WI38 (cell line): ENCODE measurements at regions not wholly inside any gene's neighbourhood (a gene's known extent, or its start where the extent isn't known, plus 50 kb on each side); places are given as distances from the start of the nearest gene placed in this dataset.

Source experiments
- H3K4me3 ChIP-seq: 2 replicates; pipeline ENCODE4 v1.5.1; 2011; ENCODE audit warnings: low read depth, mild to moderate bottlenecking, control low read depth, low read length
- TF ChIP-seq, protein P1 (sequence below): IDR thresholded peaks from 2 replicates; pipeline ENCODE4 v1.5.1; 2012; ENCODE audit warnings: low read depth, mild to moderate bottlenecking, control low read depth, low read length

GRCh38 chr5:155091768-155092717 lies 78.5 kb downstream of the KIF4B start:
- no peak overlapping the region for H3K4me3 ChIP-seq
- TF ChIP-seq, protein P1, sequence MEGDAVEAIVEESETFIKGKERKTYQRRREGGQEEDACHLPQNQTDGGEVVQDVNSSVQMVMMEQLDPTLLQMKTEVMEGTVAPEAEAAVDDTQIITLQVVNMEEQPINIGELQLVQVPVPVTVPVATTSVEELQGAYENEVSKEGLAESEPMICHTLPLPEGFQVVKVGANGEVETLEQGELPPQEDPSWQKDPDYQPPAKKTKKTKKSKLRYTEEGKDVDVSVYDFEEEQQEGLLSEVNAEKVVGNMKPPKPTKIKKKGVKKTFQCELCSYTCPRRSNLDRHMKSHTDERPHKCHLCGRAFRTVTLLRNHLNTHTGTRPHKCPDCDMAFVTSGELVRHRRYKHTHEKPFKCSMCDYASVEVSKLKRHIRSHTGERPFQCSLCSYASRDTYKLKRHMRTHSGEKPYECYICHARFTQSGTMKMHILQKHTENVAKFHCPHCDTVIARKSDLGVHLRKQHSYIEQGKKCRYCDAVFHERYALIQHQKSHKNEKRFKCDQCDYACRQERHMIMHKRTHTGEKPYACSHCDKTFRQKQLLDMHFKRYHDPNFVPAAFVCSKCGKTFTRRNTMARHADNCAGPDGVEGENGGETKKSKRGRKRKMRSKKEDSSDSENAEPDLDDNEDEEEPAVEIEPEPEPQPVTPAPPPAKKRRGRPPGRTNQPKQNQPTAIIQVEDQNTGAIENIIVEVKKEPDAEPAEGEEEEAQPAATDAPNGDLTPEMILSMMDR = no peak

GRCh38 chr5:155094455-155094854 lies 80.9 kb downstream of the KIF4B start:
- H3K4me3 ChIP-seq = no peak overlapping the region
- TF ChIP-seq, protein P1 = no peak

DNA sequence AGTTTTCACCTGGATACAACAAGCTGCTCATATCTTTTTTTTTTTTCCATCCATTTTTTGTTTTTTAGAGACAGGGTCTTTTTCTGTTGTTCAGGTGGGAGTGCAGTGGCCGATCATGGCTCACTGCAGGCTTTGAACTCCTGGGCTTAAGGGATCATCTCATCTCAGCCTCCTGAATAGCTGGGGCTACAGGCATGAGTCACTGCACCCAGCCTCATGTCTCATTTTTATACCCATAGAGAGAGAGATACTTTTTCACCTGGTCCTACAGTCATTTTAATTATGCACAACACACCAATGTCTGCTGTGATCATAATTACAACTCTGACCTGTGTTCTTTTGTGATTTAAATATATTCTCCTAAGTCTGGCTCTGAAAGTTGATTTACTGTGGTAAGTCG lies 84.4 kb downstream of the KIF4B start:
- H3K4me3 ChIP-seq = no peak overlapping the region
- TF ChIP-seq, protein P1 = no peak

GRCh38 chr5:155098433-155098832 lies 84.9 kb downstream of the KIF4B start:
- TF ChIP-seq, protein P1 = no peak
- H3K4me3 ChIP-seq = no peak overlapping the region

- no peak overlapping the region for H3K4me3 ChIP-seq
- TF ChIP-seq, protein P1 = no peak
These were observed 88.1 kb downstream of the KIF4B start for GRCh38 chr5:155101697-155102096.

DNA sequence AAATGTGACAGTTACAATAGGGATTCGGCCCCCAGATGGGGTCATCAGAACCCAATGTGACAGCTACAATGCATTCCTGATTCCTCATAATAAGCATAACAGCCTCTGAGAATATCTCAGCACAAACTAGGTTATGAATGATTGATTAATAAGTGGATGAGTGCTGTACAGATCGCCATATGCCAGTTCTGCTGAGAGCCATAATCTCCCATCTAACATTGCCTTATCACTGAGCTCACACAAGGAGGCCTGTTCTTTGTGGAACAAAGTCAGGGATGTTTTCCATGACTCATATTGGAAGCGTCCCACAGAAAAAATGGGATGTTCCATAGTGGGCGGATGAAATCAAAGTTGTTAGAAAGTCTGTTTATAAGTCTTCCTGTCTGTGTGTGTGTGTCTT lies 89.6 kb downstream of the KIF4B start:
- TF ChIP-seq, protein P1 = no peak
- H3K4me3 ChIP-seq = no peak overlapping the region

- no peak overlapping the region for H3K4me3 ChIP-seq
- TF ChIP-seq, protein P1 = no peak
These were observed 90.9 kb downstream of the KIF4B start for GRCh38 chr5:155104441-155104840.
